GM12878 (cell line): ENCODE measurements at regions not wholly inside any gene's neighbourhood (a gene's known extent, or its start where the extent isn't known, plus 50 kb on each side); places are given as distances from the start of the nearest gene placed in this dataset.

Experiments
- ATAC-seq: fragments of 200-7000 bp; cut with Tn5 transposase; 3 replicates; pipeline ENCODE4 v1.9.1; 2020; ENCODE audit warnings: mild to moderate bottlenecking, moderate library complexity
- BruUV-seq: library from RNA; stranded (reverse); fragments of 400-500 nt; replicated peaks from 2 replicates; lab custom pipeline; 2021; lab: Mats Ljungman, UMichigan
- CTCF ChIA-PET: fragments of 300-600 bp; sonication (Branson Sonifier 250); formaldehyde crosslinking; extraction: SDS; loops from one replicate; lab custom pipeline; 2021; ENCODE audit warnings: inconsistent platforms; lab: Yijun Ruan, JAX
- POLR2A ChIA-PET: fragments of 350-600 bp; formaldehyde crosslinking; extraction: SDS; loops from one replicate; lab custom pipeline; 2021; ENCODE audit warnings: inconsistent platforms; lab: Charles Lee
- RAD21 ChIA-PET: fragments of 300-600 bp; sonication (Branson Sonifier 250); formaldehyde crosslinking; loops from one replicate; lab custom pipeline; 2023; ENCODE audit warnings: antibody characterized with exemption; ENCODE audit not compliant: unreplicated experiment; lab: Charles Lee
- SMC1A ChIA-PET: fragments of 300-600 bp; sonication (Branson Sonifier 250); formaldehyde crosslinking; loops from one replicate; lab custom pipeline; 2023; ENCODE audit not compliant: unreplicated experiment, uncharacterized antibody; lab: Charles Lee
- DNase-seq: peaks from one replicate; pipeline ENCODE4 v3.0.0-alpha.2; 2011; ENCODE audit warnings: low read depth, low spot score
- FAIRE-seq: peaks from 3 replicates; lab custom pipeline; 2011; peaks lifted over from hg19 to GRCh38; lab: Jason Lieb, UNC
- H2AFZ ChIP-seq: 2 replicates; pipeline ENCODE4 v1.6.0; 2011; ENCODE audit warnings: low read depth, low read length, control low read depth; ENCODE audit not compliant: control insufficient read depth
- H3K27ac ChIP-seq: 2 replicates; pipeline ENCODE4 v1.5.1; 2011; ENCODE audit warnings: control low read depth; ENCODE audit not compliant: control insufficient read depth, insufficient read depth
- H3K27me3 ChIP-seq, 2 experiments: replicated peaks in 1 of 2; 2 replicates each; pipeline versions ENCODE4 v1.6.0 to v1.6.1; 2011; ENCODE audit warnings: low read length in 1 of 2; ENCODE audit not compliant: control insufficient read depth in 2 of 2, insufficient read depth in 2 of 2
- H3K36me3 ChIP-seq, 2 experiments: 2 replicates each; pipeline ENCODE4 v1.5.1; 2011; ENCODE audit warnings: low read length in 1 of 2; ENCODE audit not compliant: control insufficient read depth in 2 of 2, insufficient read depth in 2 of 2
- H3K4me1 ChIP-seq: 2 replicates; pipeline ENCODE4 v1.6.1; 2011; ENCODE audit warnings: mild to moderate bottlenecking, low read length, moderate library complexity, mixed read lengths; ENCODE audit not compliant: control insufficient read depth, insufficient read depth
- H3K4me2 ChIP-seq: 2 replicates; pipeline ENCODE4 v1.6.0; 2011; ENCODE audit warnings: control low read depth; ENCODE audit not compliant: control insufficient read depth, insufficient read depth
- H3K4me3 ChIP-seq: fragments of 200-600 bp; sonication (generic); 2 replicates; pipeline ENCODE4 v1.5.1; 2016
- H3K79me2 ChIP-seq: 2 replicates; pipeline ENCODE4 v1.6.0; 2011; ENCODE audit warnings: low read length; ENCODE audit not compliant: control insufficient read depth, insufficient read depth
- H3K9ac ChIP-seq: 2 replicates; pipeline ENCODE4 v1.8.0; 2011; ENCODE audit warnings: low read length, control low read depth, mixed read lengths; ENCODE audit not compliant: control insufficient read depth, insufficient read depth
- H3K9me3 ChIP-seq: replicated peaks from 3 replicates; pipeline ENCODE4 v1.5.1; 2011; ENCODE audit warnings: mild to moderate bottlenecking, low read length; ENCODE audit not compliant: control insufficient read depth, insufficient read depth
- H4K20me1 ChIP-seq: 2 replicates; pipeline ENCODE4 v1.6.0; 2011; ENCODE audit not compliant: control insufficient read depth, insufficient read depth
- BCL11A ChIP-seq: IDR thresholded peaks from 2 replicates; pipeline ENCODE4 v1.6.1; 2011; ENCODE audit warnings: low read depth, low read length
- CEBPZ ChIP-seq: fragments of 150-350 bp; IDR thresholded peaks from 2 replicates; pipeline ENCODE4 v1.6.1; 2016; ENCODE audit warnings: low read depth, low read length
- CHD1 ChIP-seq: IDR thresholded peaks from 2 replicates; pipeline ENCODE4 v1.6.1; 2012; ENCODE audit warnings: low read depth, low read length, improper control_type of control experiment
- EZH2 ChIP-seq: IDR thresholded peaks from 2 replicates; pipeline ENCODE4 v1.6.1; 2012; ENCODE audit warnings: low read depth, mild to moderate bottlenecking, control low read depth, inconsistent platforms, low read length, borderline replicate concordance; ENCODE audit not compliant: control insufficient read depth
- IRF5 ChIP-seq: fragments of 450-650 bp; IDR thresholded peaks from 2 replicates; pipeline ENCODE4 v1.6.1; 2017; ENCODE audit warnings: borderline replicate concordance
- RELB ChIP-seq: fragments of 450-650 bp; IDR thresholded peaks from 2 replicates; pipeline ENCODE4 v1.6.1; 2017; ENCODE audit warnings: low read depth, mild to moderate bottlenecking, moderate library complexity
- TCF3 ChIP-seq: IDR thresholded peaks from 2 replicates; pipeline ENCODE4 v1.6.1; 2012; ENCODE audit warnings: low read depth, mild to moderate bottlenecking, low read length, borderline replicate concordance; ENCODE audit not compliant: insufficient read depth
- ZBTB40 ChIP-seq: fragments of 450-650 bp; IDR thresholded peaks from 2 replicates; pipeline ENCODE4 v1.6.1; 2016; ENCODE audit warnings: mild to moderate bottlenecking, moderate library complexity, borderline replicate concordance
- ZNF217 ChIP-seq: fragments of 450-650 bp; IDR thresholded peaks from 2 replicates; pipeline ENCODE4 v1.6.1; 2017; ENCODE audit warnings: antibody characterized with exemption, mild to moderate bottlenecking
- ZNF274 ChIP-seq: IDR thresholded peaks from one replicate; pipeline ENCODE4 v1.8.0; 2011; ENCODE audit not compliant: insufficient read length, insufficient read depth
- ZNF384 ChIP-seq: IDR thresholded peaks from 2 replicates; pipeline ENCODE4 v1.6.1; 2012; ENCODE audit warnings: low read depth, mild to moderate bottlenecking, low read length, improper control_type of control experiment, borderline replicate concordance
- WGBS: methylation state at CpG from one replicate; pipeline ENCODE4 v1.1.6; 2016; ENCODE audit warnings: low lambda C conversion rate; ENCODE audit not compliant: insufficient replicate concordance, insufficient coverage; ENCODE audit errors: missing lambda C conversion rate; 5-methylcytosine and 5-hydroxymethylcytosine counted together
- in situ Hi-C: fragments of 300-500 bp; cut with MboI; formaldehyde crosslinking; loops from 9 replicates; pipeline ENCODE4 v1.14.3; 2018; ENCODE audit warnings: mixed read lengths
- intact Hi-C: fragments of 100-400 bp; cut with micrococcal nuclease; formaldehyde crosslinking; loops from one replicate; pipeline ENCODE4 v1.14.2; 2022; ENCODE audit not compliant: unreplicated experiment
- TF ChIP-seq, protein P1 (sequence below): fragments of 450-650 bp; IDR thresholded peaks from 2 replicates; pipeline ENCODE4 v1.6.1; 2016; ENCODE audit warnings: mild to moderate bottlenecking

- Histone ChIP-seq H3K9ac (no peak overlapping the region), H3K36me3 (no peaks in the 10 kb centered on the region), H4K20me1 (no peaks in the 10 kb centered on the region), H3K79me2 (no peaks in the 10 kb centered on the region), H3K9me3 (no peaks in the 10 kb centered on the region; the same call in 2 of the 3 replicates), H3K4me3 (no peak overlapping the region), H3K4me2 (no peak overlapping the region), H2AFZ (no peak overlapping the region), H3K27ac (no peak overlapping the region), H3K4me1 (no peaks in the 10 kb centered on the region), H3K27me3 (peaks cover 0 to 2% of the 10 kb centered on the region in 2 experiments; a peak in 1 of 4 replicates)
- in situ Hi-C loops = no loop called here
- no peak for DNase-seq
- SMC1A ChIA-PET = no interaction called here
- no peak for ATAC-seq
- POLR2A ChIA-PET = no interaction called here
- intact Hi-C loops = no loop called here
- RAD21 ChIA-PET = no interaction called here
- 54% methylated on average over 11 of the region's 11 CpGs for WGBS
- no TSS peak for BruUV-seq
- CTCF ChIA-PET = interaction anchor here (2.6 kb wide), 1 partner anchor 86 kb away, joined by 10 read pairs; no protein-coding TSS in a partner anchor
- no peak for FAIRE-seq
- TF ChIP-seq CHD1 (no peak), ZBTB40 (no peak), TCF3 (no peak), IRF5 (no peak), CEBPZ (no peak), ZNF274 (no peak), ZNF384 (no peak), EZH2 (no peak), ZNF217 (no peak), BCL11A (no peak), RELB (no peak)
- TF ChIP-seq, protein P1, sequence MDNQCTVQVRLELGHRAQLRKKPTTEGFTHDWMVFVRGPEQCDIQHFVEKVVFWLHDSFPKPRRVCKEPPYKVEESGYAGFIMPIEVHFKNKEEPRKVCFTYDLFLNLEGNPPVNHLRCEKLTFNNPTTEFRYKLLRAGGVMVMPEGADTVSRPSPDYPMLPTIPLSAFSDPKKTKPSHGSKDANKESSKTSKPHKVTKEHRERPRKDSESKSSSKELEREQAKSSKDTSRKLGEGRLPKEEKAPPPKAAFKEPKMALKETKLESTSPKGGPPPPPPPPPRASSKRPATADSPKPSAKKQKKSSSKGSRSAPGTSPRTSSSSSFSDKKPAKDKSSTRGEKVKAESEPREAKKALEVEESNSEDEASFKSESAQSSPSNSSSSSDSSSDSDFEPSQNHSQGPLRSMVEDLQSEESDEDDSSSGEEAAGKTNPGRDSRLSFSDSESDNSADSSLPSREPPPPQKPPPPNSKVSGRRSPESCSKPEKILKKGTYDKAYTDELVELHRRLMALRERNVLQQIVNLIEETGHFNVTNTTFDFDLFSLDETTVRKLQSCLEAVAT = no peak
These were observed 67.5 kb downstream of the TNFAIP2 start for GRCh38 chr14:103190741-103191140.
